ENCODE measurements at regions not wholly inside any gene's neighbourhood (a gene's known extent, or its start where the extent isn't known, plus 50 kb on each side); places are given as distances from the start of the nearest gene placed in this dataset.

DNA sequence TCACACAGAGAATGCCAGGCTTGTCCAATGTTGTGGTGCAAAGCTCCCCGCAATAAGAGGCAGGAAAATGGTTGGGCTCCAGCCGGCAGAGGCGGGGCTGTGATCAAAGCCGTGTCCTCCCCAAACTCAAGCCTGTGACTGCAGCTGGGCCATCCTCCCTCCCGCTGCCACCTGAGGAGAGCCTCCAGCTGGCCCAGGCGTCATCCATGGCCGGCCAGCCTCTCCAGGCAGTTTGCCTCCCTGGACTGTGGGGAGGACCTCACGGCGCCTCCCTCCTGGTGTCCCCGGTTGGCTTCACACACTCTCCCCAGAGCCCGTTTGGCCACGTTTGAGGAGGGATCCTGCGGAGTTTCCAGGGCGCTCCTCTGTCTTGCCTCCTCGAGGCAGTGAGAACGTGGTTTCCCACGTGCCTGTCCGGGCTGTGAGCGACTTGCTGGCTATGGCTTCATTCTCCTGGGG lies 134.1 kb downstream of the IRF8 start:
- Histone ChIP-seq H3K27ac (replicated peaks) (no peak overlapping the region), H3K27me3 (ENCODE audit: insufficient read depth, poor library complexity, severe bottlenecking) (no peaks in the 10 kb centered on the region), H3K4me3 (replicated peaks; ENCODE audit: insufficient read depth, low read length) (no peak overlapping the region)
- no peak for TF ChIP-seq GABPA (IDR thresholded peaks at IDR 0.05; ENCODE audit: low read depth)
- no peak for DNase-seq (ENCODE audit: low read depth in 1 of 2, low spot score in 1 of 2)

DNA sequence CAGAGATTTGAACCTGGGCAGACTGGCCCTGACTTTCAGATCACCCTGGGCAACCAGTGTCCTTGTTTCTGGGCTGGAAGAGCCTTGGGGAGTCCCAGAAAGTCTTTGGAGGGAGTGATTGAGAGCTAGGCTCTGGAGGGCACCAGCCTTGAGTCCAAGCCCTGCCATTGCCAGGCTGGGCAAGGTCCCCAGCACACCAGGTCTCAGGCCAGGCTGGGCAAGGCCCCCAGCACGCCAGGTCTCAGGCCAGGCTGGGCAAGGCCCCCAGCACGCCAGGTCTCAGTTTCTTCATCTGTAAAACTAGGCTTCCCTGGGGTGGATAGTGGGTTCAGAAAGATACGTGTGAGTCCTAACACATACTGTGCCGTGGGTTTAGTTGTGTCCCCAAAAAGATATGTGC lies 135.0 kb downstream of the IRF8 start:
- Histone ChIP-seq H3K27me3 (ENCODE audit: insufficient read depth, poor library complexity, severe bottlenecking) (no peaks in the 10 kb centered on the region), H3K4me3 (replicated peaks; ENCODE audit: insufficient read depth, low read length) (no peak overlapping the region), H3K27ac (replicated peaks) (no peak overlapping the region)
- DNase-seq (ENCODE audit: low read depth in 1 of 2, low spot score in 1 of 2), result no peak
- TF ChIP-seq GABPA (IDR thresholded peaks at IDR 0.05; ENCODE audit: low read depth), result no peak

DNA sequence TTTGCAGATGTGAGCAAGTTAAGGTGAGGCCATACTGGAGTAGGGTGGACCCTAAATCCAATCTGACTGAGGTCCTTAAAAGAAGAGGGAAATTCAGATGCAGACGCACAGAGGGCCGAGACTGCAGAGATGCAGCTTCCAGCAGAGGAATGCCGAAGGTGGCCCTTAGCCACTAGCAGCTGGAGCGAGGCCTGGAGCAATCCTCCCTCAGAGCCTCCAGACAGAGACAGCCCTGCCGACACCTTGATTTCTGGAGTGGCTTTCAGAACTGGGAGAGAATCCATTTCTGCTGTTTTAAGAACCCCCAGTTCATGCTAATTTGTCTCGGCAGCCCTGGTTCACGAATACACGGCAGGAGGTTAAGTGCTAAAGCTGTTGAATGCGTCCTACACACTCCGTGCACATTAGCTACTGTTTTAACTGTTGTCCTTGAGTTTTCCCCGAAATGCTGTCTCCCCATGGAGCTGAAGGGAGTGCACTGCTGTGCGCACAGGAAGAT lies 135.5 kb downstream of the IRF8 start:
- H3K4me3 ChIP-seq (replicated peaks; ENCODE audit: insufficient read depth, low read length), result no peak overlapping the region
- DNase-seq (ENCODE audit: low read depth in 1 of 2, low spot score in 1 of 2), result no peak
- H3K27me3 ChIP-seq (ENCODE audit: insufficient read depth, poor library complexity, severe bottlenecking), result no peaks in the 10 kb centered on the region
- TF ChIP-seq, protein P1, sequence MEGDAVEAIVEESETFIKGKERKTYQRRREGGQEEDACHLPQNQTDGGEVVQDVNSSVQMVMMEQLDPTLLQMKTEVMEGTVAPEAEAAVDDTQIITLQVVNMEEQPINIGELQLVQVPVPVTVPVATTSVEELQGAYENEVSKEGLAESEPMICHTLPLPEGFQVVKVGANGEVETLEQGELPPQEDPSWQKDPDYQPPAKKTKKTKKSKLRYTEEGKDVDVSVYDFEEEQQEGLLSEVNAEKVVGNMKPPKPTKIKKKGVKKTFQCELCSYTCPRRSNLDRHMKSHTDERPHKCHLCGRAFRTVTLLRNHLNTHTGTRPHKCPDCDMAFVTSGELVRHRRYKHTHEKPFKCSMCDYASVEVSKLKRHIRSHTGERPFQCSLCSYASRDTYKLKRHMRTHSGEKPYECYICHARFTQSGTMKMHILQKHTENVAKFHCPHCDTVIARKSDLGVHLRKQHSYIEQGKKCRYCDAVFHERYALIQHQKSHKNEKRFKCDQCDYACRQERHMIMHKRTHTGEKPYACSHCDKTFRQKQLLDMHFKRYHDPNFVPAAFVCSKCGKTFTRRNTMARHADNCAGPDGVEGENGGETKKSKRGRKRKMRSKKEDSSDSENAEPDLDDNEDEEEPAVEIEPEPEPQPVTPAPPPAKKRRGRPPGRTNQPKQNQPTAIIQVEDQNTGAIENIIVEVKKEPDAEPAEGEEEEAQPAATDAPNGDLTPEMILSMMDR (IDR thresholded peaks at IDR 0.05; ENCODE audit: insufficient read depth, low read length), result no peak
- TF ChIP-seq, protein P2, sequence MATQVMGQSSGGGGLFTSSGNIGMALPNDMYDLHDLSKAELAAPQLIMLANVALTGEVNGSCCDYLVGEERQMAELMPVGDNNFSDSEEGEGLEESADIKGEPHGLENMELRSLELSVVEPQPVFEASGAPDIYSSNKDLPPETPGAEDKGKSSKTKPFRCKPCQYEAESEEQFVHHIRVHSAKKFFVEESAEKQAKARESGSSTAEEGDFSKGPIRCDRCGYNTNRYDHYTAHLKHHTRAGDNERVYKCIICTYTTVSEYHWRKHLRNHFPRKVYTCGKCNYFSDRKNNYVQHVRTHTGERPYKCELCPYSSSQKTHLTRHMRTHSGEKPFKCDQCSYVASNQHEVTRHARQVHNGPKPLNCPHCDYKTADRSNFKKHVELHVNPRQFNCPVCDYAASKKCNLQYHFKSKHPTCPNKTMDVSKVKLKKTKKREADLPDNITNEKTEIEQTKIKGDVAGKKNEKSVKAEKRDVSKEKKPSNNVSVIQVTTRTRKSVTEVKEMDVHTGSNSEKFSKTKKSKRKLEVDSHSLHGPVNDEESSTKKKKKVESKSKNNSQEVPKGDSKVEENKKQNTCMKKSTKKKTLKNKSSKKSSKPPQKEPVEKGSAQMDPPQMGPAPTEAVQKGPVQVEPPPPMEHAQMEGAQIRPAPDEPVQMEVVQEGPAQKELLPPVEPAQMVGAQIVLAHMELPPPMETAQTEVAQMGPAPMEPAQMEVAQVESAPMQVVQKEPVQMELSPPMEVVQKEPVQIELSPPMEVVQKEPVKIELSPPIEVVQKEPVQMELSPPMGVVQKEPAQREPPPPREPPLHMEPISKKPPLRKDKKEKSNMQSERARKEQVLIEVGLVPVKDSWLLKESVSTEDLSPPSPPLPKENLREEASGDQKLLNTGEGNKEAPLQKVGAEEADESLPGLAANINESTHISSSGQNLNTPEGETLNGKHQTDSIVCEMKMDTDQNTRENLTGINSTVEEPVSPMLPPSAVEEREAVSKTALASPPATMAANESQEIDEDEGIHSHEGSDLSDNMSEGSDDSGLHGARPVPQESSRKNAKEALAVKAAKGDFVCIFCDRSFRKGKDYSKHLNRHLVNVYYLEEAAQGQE (IDR thresholded peaks at IDR 0.05; ENCODE audit: insufficient replicate concordance, low read depth), result no peak
- no peak for TF ChIP-seq GABPA (IDR thresholded peaks at IDR 0.05; ENCODE audit: low read depth)
- TF ChIP-seq SPI1 (IDR thresholded peaks at IDR 0.05; ENCODE audit: borderline replicate concordance, low read depth), result no peak
- TF ChIP-seq POLR2AphosphoS5 (IDR thresholded peaks at IDR 0.05; ENCODE audit: low read depth), result no peak
- H3K27ac ChIP-seq (replicated peaks), result no peak overlapping the region

DNA sequence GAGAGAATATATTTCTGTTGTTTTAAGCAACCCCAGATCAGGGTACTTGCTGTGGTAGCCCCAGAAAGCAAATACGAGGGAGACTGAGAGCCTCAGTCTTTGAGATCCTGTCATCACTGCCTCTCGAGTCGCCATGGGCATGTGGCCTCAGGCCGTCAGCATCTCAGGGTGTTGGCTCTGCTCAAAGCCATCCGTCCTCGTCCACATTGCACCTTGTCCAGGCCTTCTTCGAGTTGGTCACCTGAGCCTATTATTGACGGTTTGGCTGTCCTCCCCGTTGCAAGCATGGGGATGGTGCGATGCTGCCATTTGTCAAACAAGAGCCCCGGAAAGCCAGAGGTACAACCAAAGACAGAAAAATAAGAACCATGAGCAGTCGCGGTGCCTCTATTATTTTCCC lies 136.9 kb downstream of the IRF8 start:
- Histone ChIP-seq H3K27ac (replicated peaks) (no peak overlapping the region), H3K27me3 (ENCODE audit: insufficient read depth, poor library complexity, severe bottlenecking) (no peaks in the 10 kb centered on the region), H3K4me3 (replicated peaks; ENCODE audit: insufficient read depth, low read length) (no peak overlapping the region)
- TF ChIP-seq, protein P1 (IDR thresholded peaks at IDR 0.05; ENCODE audit: insufficient read depth, low read length), result no peak
- no peak for TF ChIP-seq SPI1 (IDR thresholded peaks at IDR 0.05; ENCODE audit: borderline replicate concordance, low read depth)
- TF ChIP-seq POLR2AphosphoS5 (IDR thresholded peaks at IDR 0.05; ENCODE audit: low read depth), result no peak
- TF ChIP-seq GABPA (IDR thresholded peaks at IDR 0.05; ENCODE audit: low read depth), result no peak
- TF ChIP-seq, protein P2 (IDR thresholded peaks at IDR 0.05; ENCODE audit: insufficient replicate concordance, low read depth), result no peak
- DNase-seq (ENCODE audit: low read depth in 1 of 2, low spot score in 1 of 2), result no peak

Data from HL-60 (cell line).